Stimulated activated CD4-positive, alpha-beta T cell treated with anti-CD3 and anti-CD28 coated beads, Interleukin-2, amount 100 ng/mL, for 24 hours (primary cell): ENCODE measurements at regions not wholly inside any gene's neighbourhood (a gene's known extent, or its start where the extent isn't known, plus 50 kb on each side); places are given as distances from the start of the nearest gene placed in this dataset.
"Not testable (repeated sequence)": the region's sequence is repeated elsewhere in the genome, so short reads cannot be mapped to it uniquely, and the experiment has no call there.

Experiments used
- DNase-seq, 2 donors: peaks; one replicate each; pipeline ENCODE4 v3.0.0-alpha.2; 2020

DNA sequence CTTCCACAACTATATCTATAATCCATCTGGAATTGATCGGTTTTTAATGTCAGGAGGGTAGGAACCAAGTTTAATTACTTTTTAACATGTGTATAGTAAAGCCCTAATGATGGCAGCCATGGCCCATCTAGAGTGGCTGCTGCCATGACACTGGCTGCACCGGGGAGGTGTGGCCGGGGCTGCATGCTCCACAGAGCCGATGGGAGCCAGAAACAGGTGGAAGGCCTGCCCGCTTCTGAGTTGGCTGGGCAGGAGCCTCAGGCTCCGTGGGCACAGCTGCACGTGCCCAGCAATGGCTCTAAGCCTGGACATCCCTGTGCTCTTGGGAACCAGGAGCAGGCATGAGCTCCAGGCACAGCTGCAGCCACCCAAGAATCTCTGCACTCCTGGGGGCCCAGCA is 73.0 kb downstream of the GBP6 start:
- no peak for DNase-seq

- not testable (repeated sequence) for DNase-seq
Observed at GRCh38 chr1:89438301-89438700, 74.4 kb downstream of the GBP6 start.

DNA sequence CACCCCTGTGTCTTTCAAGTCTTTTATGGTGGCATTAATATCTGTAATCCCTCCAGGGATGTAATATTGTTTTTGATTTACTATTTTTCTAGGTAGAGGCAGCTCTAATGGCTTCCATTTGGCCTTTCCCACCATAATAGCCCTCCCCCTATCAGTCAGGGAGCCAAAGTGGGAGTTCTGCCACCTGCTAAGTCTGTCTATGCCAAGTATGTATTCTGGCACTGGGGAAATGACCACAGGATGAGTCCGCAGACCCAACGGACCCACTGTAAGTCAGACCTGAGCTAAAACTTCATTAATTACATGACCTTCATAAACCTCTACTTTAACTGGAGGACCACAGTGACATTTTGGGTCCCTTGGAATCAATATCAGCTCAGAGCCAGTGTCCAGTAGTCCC is 77.1 kb downstream of the GBP6 start:
- DNase-seq, result no peak

DNA sequence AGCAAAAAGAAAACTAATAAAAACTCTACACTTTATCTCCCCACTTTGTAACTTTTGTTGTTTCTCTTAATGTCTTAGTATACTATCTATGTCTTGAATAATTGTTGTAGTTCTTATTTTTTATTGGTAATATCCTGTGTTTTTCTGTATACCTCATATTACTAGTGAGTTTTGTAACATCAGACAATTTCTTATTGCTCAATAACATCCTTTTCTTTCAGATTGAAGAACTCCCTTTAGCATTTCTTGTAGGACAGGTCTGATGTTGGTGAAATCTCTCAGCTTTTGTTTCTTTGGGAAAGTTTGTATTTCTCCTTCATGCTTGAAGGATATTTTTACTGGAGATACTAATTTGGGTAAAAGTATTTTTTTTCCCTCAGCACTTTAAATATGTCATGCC is 79.8 kb upstream of the LRRC8B start:
- no peak for DNase-seq

GRCh38 chr1:89451011-89451410 is 73.6 kb upstream of the LRRC8B start:
- peak; percentile 14 to 38 for DNase-seq

DNA sequence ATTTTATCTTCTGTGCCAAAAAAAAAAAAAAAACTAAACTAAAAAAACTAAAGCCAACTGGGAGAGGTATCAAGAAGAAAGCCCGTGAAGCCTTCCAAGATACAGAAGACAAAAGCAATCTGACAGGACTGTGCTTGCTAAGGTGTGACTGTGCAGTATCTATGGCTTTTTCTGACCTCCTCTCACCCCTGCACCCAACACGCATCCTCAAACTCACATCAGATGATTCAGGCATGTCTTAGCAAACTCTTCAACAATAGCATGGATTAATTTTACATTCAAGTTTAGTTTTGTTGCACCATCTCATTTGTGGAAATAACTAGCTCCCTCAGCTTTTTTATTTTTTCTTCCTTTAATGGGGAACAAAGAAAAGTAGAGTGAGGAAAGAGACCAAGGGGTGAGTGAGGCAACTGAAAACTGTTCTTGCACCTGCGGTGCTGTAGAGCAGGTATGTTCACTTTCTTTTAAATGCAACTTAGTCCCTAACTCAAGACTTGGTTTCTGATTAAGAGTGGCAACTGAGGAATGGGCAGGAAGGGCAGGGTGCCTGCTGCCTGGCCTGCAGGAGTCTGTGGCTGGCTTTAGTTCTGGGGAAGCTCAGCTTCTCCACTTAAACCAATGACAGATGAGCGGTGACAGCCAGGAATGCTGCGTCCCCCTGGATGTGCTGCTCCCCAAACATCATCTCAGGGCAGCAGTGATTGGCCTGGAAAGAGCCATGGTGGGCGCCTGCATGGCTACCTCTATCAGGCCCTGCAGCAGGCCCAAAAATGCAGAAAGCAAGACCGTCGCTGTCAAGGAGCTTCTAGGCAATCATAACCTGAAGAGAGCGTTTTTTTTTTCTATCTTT is 71.3 kb upstream of the LRRC8B start:
- DNase-seq, result no peak

DNA sequence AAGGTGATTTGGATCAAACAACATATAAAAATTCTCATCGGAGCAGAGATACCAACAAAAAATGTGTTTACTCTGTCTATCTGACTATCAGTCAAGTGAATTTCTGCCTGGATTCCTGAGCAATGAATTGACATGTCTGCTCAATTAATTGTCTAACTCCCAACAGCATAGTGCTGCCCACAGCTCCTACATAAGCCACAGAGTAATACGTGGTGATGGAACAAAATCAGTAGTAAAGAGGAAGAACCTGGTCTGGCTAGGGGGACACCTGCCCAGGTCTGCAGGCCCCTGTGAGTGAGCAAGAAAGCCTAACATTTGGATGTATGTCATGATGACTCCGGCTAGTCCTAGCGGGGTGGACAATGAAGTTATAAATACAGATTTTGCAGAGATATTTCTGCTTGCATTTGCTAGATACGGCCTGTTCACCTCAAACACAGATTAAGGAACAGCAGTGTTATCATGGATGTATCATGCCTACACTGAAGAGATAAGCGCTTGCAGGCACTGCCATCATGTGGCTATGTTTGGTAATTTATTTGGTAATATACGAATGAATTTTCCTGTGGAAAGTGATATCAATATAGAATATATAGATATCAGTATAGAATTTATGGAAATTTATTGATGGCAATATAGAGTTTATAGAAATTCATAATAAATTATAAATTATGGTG is 69.6 kb upstream of the LRRC8B start:
- DNase-seq, result peak; percentile 58 to 64

GRCh38 chr1:89457046-89457445 is 67.6 kb upstream of the LRRC8B start:
- no peak for DNase-seq

GRCh38 chr1:89459081-89459480 is 65.5 kb upstream of the LRRC8B start:
- DNase-seq, result no peak

DNA sequence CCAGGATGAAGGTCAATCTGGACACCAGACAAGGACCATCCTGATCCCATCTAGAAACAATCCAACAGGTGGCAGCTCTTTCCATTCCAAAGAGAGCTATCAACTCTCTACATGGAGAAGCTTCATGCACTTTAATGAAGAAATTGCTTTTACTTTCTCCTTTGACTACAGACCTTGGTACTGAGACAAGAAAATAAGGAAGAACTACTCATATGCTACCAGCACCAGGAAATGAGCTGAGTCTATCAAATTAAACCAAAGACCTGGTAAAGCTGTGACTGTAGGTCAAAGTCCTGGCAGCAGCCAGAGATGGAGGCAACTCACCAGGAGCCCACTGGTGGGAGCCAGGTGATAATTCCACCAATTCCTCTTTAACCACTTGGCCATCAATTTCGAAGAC is 64.3 kb upstream of the LRRC8B start:
- no peak for DNase-seq

GRCh38 chr1:89462250-89462649 is 62.4 kb upstream of the LRRC8B start:
- no peak for DNase-seq

GRCh38 chr1:89464008-89464407 is 60.6 kb upstream of the LRRC8B start:
- no peak for DNase-seq

DNA sequence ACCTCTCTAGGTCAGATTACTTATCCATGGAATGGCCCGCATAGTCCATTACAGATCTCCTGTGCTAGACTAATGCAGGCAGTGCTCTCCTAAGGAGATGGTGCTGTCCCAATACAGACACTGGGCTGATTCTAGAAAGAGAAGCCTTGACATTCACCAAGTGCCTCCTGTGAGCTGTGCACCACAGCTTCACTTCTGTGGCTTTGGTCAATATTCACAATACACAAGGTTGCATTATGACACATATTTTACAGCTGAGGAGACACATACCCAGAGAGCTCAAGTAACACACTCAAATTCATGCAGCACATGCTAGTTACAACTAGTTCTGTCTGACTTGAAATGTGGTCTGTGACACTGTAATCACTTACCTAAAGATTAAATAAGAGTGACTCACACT is 59.4 kb upstream of the LRRC8B start:
- no peak for DNase-seq

DNA sequence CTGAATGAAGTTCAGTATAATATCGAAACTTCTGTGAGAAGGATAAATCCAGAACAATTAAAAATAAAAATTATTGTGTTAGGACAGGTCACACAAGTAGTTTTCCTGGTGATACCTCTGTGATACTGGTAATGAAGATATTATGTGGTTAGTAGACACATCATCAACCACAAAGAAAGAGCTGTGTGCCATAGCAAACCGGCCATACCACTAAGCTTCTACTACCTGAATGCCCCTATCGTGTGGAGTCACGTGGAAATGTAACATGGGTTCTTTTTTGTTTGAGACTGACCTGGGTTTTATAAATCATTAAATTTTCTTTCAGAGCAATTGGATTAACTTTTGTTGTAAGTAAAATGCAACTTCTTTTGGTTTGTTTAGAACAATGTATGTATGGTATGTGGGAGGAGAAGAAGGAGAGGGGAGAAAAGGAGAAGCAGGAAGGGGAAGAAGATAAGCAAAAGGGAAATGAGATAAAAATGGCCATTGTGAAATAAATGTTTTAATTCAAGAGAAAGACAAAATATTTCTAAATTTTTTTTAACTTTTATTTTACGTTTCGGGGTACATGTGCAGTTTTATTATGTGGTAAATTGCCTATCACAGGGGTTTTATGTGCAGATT is 58.2 kb upstream of the LRRC8B start:
- no peak for DNase-seq

GRCh38 chr1:89472253-89472652 is 52.4 kb upstream of the LRRC8B start:
- DNase-seq, result no peak

- DNase-seq, result no peak
Observed at GRCh38 chr1:89472886-89473417, 51.7 kb upstream of the LRRC8B start.
